HEK293 (cell line): ENCODE measurements at regions not wholly inside any gene's neighbourhood (a gene's known extent, or its start where the extent isn't known, plus 50 kb on each side); places are given as distances from the start of the nearest gene placed in this dataset.

ENCODE experiments used
- CTCF ChIA-PET: fragments of 350-600 bp; formaldehyde crosslinking; extraction: SDS; loops from one replicate; lab custom pipeline; 2021; ENCODE audit warnings: antibody characterized with exemption; lab: Yijun Ruan, JAX
- POLR2A ChIA-PET: fragments of 300-600 bp; formaldehyde crosslinking; extraction: SDS; loops from one replicate; lab custom pipeline; 2020; ENCODE audit warnings: antibody characterized with exemption, inconsistent platforms; lab: Yijun Ruan, JAX
- H3K27ac ChIP-seq: fragments of 200-500 bp; sonication (Bioruptor generic); 2 replicates; pipeline ENCODE4 v1.5.1; 2014; ENCODE audit warnings: low read depth, low read length, control low read depth, inconsistent platforms; ENCODE audit errors: extremely low read depth
- H3K36me3 ChIP-seq, 2 experiments: fragments of 200-500 bp in 1 of 2; sonication (Bioruptor generic) in 1 of 2; 1 replicate in 1 of 2; 2 replicates in 1 of 2; pipeline ENCODE4 v1.5.1; 2014 to 2017; ENCODE audit warnings: inconsistent platforms in 2 of 2, low read length in 2 of 2; ENCODE audit not compliant: control insufficient read depth in 2 of 2, insufficient read depth in 1 of 2
- H3K4me1 ChIP-seq: fragments of 200-500 bp; sonication (Bioruptor generic); 2 replicates; pipeline ENCODE4 v1.5.1; 2014; ENCODE audit warnings: mild to moderate bottlenecking, low read length, inconsistent platforms; ENCODE audit not compliant: control insufficient read depth, insufficient read depth
- H3K4me3 ChIP-seq: 2 replicates; pipeline ENCODE4 v1.5.1; 2011; ENCODE audit warnings: low read depth, mild to moderate bottlenecking, control low read depth, low read length, moderate library complexity
- H3K9me3 ChIP-seq: fragments of 200-500 bp; sonication (Bioruptor generic); 2 replicates; pipeline ENCODE4 v1.5.1; 2014; ENCODE audit warnings: low read depth, low read length, inconsistent platforms; ENCODE audit not compliant: control insufficient read depth, insufficient read depth
- GFI1B ChIP-seq: fragments of 450-650 bp; formaldehyde crosslinking; IDR thresholded peaks from 2 replicates; pipeline ENCODE4 v1.5.1; 2016; ENCODE audit warnings: missing biosample characterization, missing genetic modification characterization
- HOXC10 ChIP-seq: sonication (generic); formaldehyde crosslinking; IDR thresholded peaks from 2 replicates; pipeline ENCODE4 v1.8.1; 2023; ENCODE audit warnings: mild to moderate bottlenecking, missing genetic modification reagents
- IKZF3 ChIP-seq: fragments of 450-650 bp; IDR thresholded peaks from 2 replicates; pipeline ENCODE4 v1.5.0; 2018; ENCODE audit warnings: missing biosample characterization, mild to moderate bottlenecking, missing genetic modification characterization, moderate library complexity
- KLF1 ChIP-seq: fragments of 450-650 bp; formaldehyde crosslinking; IDR thresholded peaks from 2 replicates; pipeline ENCODE4 v1.5.1; 2016; ENCODE audit warnings: missing biosample characterization, missing genetic modification characterization
- RBAK ChIP-seq: fragments of 450-650 bp; formaldehyde crosslinking; IDR thresholded peaks from 2 replicates; pipeline ENCODE4 v1.5.1; 2016; ENCODE audit warnings: missing biosample characterization, missing genetic modification characterization
- SCRT2 ChIP-seq: fragments of 450-650 bp; formaldehyde crosslinking; IDR thresholded peaks from 2 replicates; pipeline ENCODE4 v1.5.1; 2016; ENCODE audit warnings: missing biosample characterization, missing genetic modification characterization
- ZFP3 ChIP-seq: fragments of 450-650 bp; formaldehyde crosslinking; IDR thresholded peaks from 2 replicates; pipeline ENCODE4 v1.5.1; 2016; ENCODE audit warnings: low read depth, missing biosample characterization, missing genetic modification characterization
- ZFP41 ChIP-seq: fragments of 450-650 bp; formaldehyde crosslinking; IDR thresholded peaks from 2 replicates; pipeline ENCODE4 v1.5.1; 2016; ENCODE audit warnings: missing biosample characterization, missing genetic modification characterization, borderline replicate concordance
- ZIC2 ChIP-seq: fragments of 450-650 bp; formaldehyde crosslinking; IDR thresholded peaks from 2 replicates; pipeline ENCODE4 v1.5.1; 2016; ENCODE audit warnings: missing biosample characterization, missing genetic modification characterization
- ZNF2 ChIP-seq: fragments of 450-650 bp; formaldehyde crosslinking; IDR thresholded peaks from 2 replicates; pipeline ENCODE4 v1.5.1; 2016; ENCODE audit warnings: missing biosample characterization, missing genetic modification characterization
- ZNF214 ChIP-seq: fragments of 450-650 bp; formaldehyde crosslinking; IDR thresholded peaks from 2 replicates; pipeline ENCODE4 v1.5.1; 2017; ENCODE audit warnings: missing biosample characterization, mild to moderate bottlenecking, missing genetic modification characterization, borderline replicate concordance
- ZNF645 ChIP-seq: fragments of 450-650 bp; formaldehyde crosslinking; IDR thresholded peaks from 2 replicates; pipeline ENCODE4; 2016; ENCODE audit warnings: missing biosample characterization, missing genetic modification characterization
- ZNF670 ChIP-seq: fragments of 450-650 bp; formaldehyde crosslinking; IDR thresholded peaks from 2 replicates; pipeline ENCODE4 v1.5.1; 2016; ENCODE audit warnings: missing biosample characterization, missing genetic modification characterization, low read depth
- ZNF701 ChIP-seq: fragments of 450-650 bp; formaldehyde crosslinking; IDR thresholded peaks from 2 replicates; pipeline ENCODE4 v1.5.1; 2016; ENCODE audit warnings: missing biosample characterization, missing genetic modification characterization
- ZNF776 ChIP-seq: fragments of 450-650 bp; formaldehyde crosslinking; IDR thresholded peaks from 2 replicates; pipeline ENCODE4 v1.5.0; 2017; ENCODE audit warnings: missing biosample characterization, missing genetic modification characterization, borderline replicate concordance
- ZSCAN4 ChIP-seq: fragments of 450-650 bp; formaldehyde crosslinking; IDR thresholded peaks from 2 replicates; pipeline ENCODE4 v1.5.1; 2017; ENCODE audit warnings: missing biosample characterization, missing genetic modification characterization
- TF ChIP-seq, protein P1 (sequence below): fragments of 450-650 bp; formaldehyde crosslinking; IDR thresholded peaks from 2 replicates; pipeline ENCODE4 v1.5.1; 2016; ENCODE audit warnings: missing biosample characterization, missing genetic modification characterization
- TF ChIP-seq, protein P2 (sequence below): fragments of 450-650 bp; formaldehyde crosslinking; IDR thresholded peaks from 2 replicates; pipeline ENCODE4 v1.5.1; 2016; ENCODE audit warnings: missing biosample characterization, missing genetic modification characterization
- TF ChIP-seq, protein P3 (sequence below): fragments of 450-650 bp; formaldehyde crosslinking; IDR thresholded peaks from 2 replicates; pipeline ENCODE4 v1.5.1; 2016; ENCODE audit warnings: missing biosample characterization, missing genetic modification characterization
- TF ChIP-seq, protein P4 (sequence below): fragments of 450-650 bp; formaldehyde crosslinking; optimal IDR thresholded peaks from 2 replicates; pipeline ENCODE3; 2016; ENCODE audit warnings: missing biosample characterization, mild to moderate bottlenecking, missing genetic modification characterization

GRCh38 chr17:63358111-63358839 is 87.8 kb downstream of the CYB561 start:
- ChIA-PET POLR2A (no interaction called here), CTCF (interaction anchor here (0.6 kb wide), 2 partner anchors 124 to 384 kb away, joined by 3 to 4 read pairs; no protein-coding TSS in a partner anchor)
- no peak for TF ChIP-seq HOXC10 (CRISPR knock-in tag)
- TF ChIP-seq ZNF214 (tag by site-specific recombination) = no peak
- peak; percentile 61; the same call in 1 of the 2 replicates for TF ChIP-seq GFI1B (tag by site-specific recombination)
- TF ChIP-seq ZNF645 (tag by site-specific recombination) = no peak
- TF ChIP-seq, protein P1, sequence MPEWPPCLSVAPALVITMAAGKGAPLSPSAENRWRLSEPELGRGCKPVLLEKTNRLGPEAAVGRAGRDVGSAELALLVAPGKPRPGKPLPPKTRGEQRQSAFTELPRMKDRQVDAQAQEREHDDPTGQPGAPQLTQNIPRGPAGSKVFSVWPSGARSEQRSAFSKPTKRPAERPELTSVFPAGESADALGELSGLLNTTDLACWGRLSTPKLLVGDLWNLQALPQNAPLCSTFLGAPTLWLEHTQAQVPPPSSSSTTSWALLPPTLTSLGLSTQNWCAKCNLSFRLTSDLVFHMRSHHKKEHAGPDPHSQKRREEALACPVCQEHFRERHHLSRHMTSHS (tag by site-specific recombination) = no peak
- TF ChIP-seq ZFP3 (tag by site-specific recombination) = no peak
- TF ChIP-seq ZFP41 = no peak
- TF ChIP-seq, protein P2, sequence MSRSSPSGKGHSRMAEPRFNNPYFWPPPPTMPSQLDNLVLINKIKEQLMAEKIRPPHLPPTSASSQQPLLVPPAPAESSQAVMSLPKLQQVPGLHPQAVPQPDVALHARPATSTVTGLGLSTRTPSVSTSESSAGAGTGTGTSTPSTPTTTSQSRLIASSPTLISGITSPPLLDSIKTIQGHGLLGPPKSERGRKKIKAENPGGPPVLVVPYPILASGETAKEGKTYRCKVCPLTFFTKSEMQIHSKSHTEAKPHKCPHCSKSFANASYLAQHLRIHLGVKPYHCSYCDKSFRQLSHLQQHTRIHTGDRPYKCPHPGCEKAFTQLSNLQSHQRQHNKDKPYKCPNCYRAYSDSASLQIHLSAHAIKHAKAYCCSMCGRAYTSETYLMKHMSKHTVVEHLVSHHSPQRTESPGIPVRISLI (tag by site-specific recombination) = no peak
- TF ChIP-seq ZNF701 = no peak
- no peak for TF ChIP-seq SCRT2 (tag by site-specific recombination)
- TF ChIP-seq KLF1 (tag by site-specific recombination) = no peak
- no peak for TF ChIP-seq IKZF3
- TF ChIP-seq ZSCAN4 (tag by site-specific recombination) = peak; percentile 88
- TF ChIP-seq ZNF670 (tag by site-specific recombination) = no peak
- TF ChIP-seq, protein P3, sequence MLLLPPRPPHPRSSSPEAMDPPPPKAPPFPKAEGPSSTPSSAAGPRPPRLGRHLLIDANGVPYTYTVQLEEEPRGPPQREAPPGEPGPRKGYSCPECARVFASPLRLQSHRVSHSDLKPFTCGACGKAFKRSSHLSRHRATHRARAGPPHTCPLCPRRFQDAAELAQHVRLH (tag by site-specific recombination) = no peak
- Histone ChIP-seq H3K4me3 (no peak overlapping the region), H3K4me1 (peaks cover 2% of the 10 kb centered on the region; the same call in 1 of the 2 replicates), H3K27ac (no peak overlapping the region), H3K9me3 (no peaks in the 10 kb centered on the region), H3K36me3 (peaks cover 0 to 16% of the 10 kb centered on the region in 2 experiments; a peak in 1 of 3 replicates)

DNA sequence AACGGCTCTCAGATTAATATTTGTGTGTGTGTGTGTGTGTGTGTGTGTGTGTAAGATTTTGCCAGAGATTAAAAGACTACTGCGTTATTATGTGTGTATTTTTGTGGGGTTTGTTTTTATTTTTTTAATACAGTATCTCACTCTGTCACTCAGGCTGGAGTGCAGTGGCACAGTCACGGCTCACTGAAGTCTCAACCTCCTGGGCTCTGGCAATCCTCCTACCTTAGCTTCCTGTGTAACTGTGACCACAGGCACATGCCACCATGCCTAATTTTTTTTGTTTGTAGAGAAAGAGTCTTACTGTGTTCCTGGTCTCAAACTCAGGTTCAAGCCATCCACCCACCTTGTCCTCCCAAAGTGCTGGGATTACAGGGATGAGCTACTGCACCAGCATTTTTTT is 87.2 kb downstream of the CYB561 start:
- ChIA-PET POLR2A (no interaction called here), CTCF (interaction anchor here (0.6 kb wide), 2 partner anchors 125 to 383 kb away, joined by 3 to 4 read pairs; no protein-coding TSS in a partner anchor)
- no peak overlapping the region for H3K27ac ChIP-seq
- no peak overlapping the region for H3K4me3 ChIP-seq
- no peaks in the 10 kb centered on the region for H3K9me3 ChIP-seq
- H3K4me1 ChIP-seq = peaks cover 2% of the 10 kb centered on the region; the same call in 1 of the 2 replicates
- H3K36me3 ChIP-seq = peaks cover 0 to 16% of the 10 kb centered on the region in 2 experiments; a peak in 1 of 3 replicates
- TF ChIP-seq ZNF776 (tag by site-specific recombination) (no peak), ZNF2 (no peak), RBAK (tag by site-specific recombination) (no peak), ZIC2 (tag by site-specific recombination) (no peak)
- TF ChIP-seq, protein P4, sequence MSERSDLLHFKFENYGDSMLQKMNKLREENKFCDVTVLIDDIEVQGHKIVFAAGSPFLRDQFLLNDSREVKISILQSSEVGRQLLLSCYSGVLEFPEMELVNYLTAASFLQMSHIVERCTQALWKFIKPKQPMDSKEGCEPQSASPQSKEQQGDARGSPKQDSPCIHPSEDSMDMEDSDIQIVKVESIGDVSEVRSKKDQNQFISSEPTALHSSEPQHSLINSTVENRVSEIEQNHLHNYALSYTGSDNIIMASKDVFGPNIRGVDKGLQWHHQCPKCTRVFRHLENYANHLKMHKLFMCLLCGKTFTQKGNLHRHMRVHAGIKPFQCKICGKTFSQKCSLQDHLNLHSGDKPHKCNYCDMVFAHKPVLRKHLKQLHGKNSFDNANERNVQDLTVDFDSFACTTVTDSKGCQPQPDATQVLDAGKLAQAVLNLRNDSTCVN (tag by site-specific recombination) = no peak
